ENCODE measurements at regions not wholly inside any gene's neighbourhood (a gene's known extent, or its start where the extent isn't known, plus 50 kb on each side); places are given as distances from the start of the nearest gene placed in this dataset.
"Not testable (repeated sequence)": the region's sequence is repeated elsewhere in the genome, so short reads cannot be mapped to it uniquely, and the experiment has no call there.

- peaks cover 2% of the 10 kb centered on the region for H3K4me1 Mint-ChIP-seq (ENCODE audit: low read depth)
- no peak overlapping the region for H3K4me3 Mint-ChIP-seq
- H3K9me3 Mint-ChIP-seq: no peaks in the 10 kb centered on the region
- H3K27me3 Mint-ChIP-seq (ENCODE audit: low read depth): peaks cover 46% of the 10 kb centered on the region
- no peak overlapping the region for H3K27ac Mint-ChIP-seq
- H3K36me3 Mint-ChIP-seq (ENCODE audit: low read depth): no peaks in the 10 kb centered on the region
These were observed 426.4 kb downstream of the TMEM121 start for GRCh38 chr14:105952826-105953225.

- not testable (repeated sequence) for H3K4me3 Mint-ChIP-seq; H3K4me1 Mint-ChIP-seq (ENCODE audit: low read depth); H3K27ac Mint-ChIP-seq; H3K9me3 Mint-ChIP-seq; H3K36me3 Mint-ChIP-seq (ENCODE audit: low read depth)
- peaks cover 55% of the 10 kb centered on the region for H3K27me3 Mint-ChIP-seq (ENCODE audit: low read depth)
These were observed 435.2 kb downstream of the TMEM121 start for GRCh38 chr14:105961625-105962024.

- Mint-ChIP-seq H3K4me3 (no peak overlapping the region), H3K9me3 (peaks cover 9% of the 10 kb centered on the region), H3K4me1 (ENCODE audit: low read depth) (peaks cover 4% of the 10 kb centered on the region), H3K27me3 (ENCODE audit: low read depth) (peaks cover 52% of the 10 kb centered on the region), H3K36me3 (ENCODE audit: low read depth) (peaks cover 2% of the 10 kb centered on the region), H3K27ac (no peak overlapping the region)
These were observed 436.1 kb downstream of the TMEM121 start for GRCh38 chr14:105962532-105962931.

- Mint-ChIP-seq H3K27me3 (ENCODE audit: low read depth) (peaks cover 9% of the 10 kb centered on the region), H3K9me3 (no peaks in the 10 kb centered on the region), H3K36me3 (ENCODE audit: low read depth) (no peaks in the 10 kb centered on the region), H3K4me3 (no peak overlapping the region), H3K4me1 (ENCODE audit: low read depth) (peaks cover 5% of the 10 kb centered on the region), H3K27ac (no peak overlapping the region)
These were observed 441.9 kb downstream of the TMEM121 start for GRCh38 chr14:105968291-105968690.

- H3K27me3 Mint-ChIP-seq (ENCODE audit: low read depth); H3K4me3 Mint-ChIP-seq; H3K9me3 Mint-ChIP-seq; H3K36me3 Mint-ChIP-seq (ENCODE audit: low read depth); H3K4me1 Mint-ChIP-seq (ENCODE audit: low read depth); H3K27ac Mint-ChIP-seq: not testable (repeated sequence)
These were observed 442.6 kb downstream of the TMEM121 start for GRCh38 chr14:105969026-105969425.

GRCh38 chr14:105970821-105971220 is 444.4 kb downstream of the TMEM121 start:
- peaks cover 14% of the 10 kb centered on the region for H3K27me3 Mint-ChIP-seq (ENCODE audit: low read depth)
- H3K9me3 Mint-ChIP-seq; H3K4me3 Mint-ChIP-seq; H3K27ac Mint-ChIP-seq; H3K4me1 Mint-ChIP-seq (ENCODE audit: low read depth); H3K36me3 Mint-ChIP-seq (ENCODE audit: low read depth): not testable (repeated sequence)

GRCh38 chr14:105971593-105972500 is 445.5 kb downstream of the TMEM121 start:
- no peaks in the 10 kb centered on the region for H3K36me3 Mint-ChIP-seq (ENCODE audit: low read depth)
- no peak overlapping the region for H3K27ac Mint-ChIP-seq
- peaks cover 18% of the 10 kb centered on the region for H3K27me3 Mint-ChIP-seq (ENCODE audit: low read depth)
- no peaks in the 10 kb centered on the region for H3K9me3 Mint-ChIP-seq
- no peak overlapping the region for H3K4me3 Mint-ChIP-seq
- H3K4me1 Mint-ChIP-seq (ENCODE audit: low read depth): peaks cover 5% of the 10 kb centered on the region

- peaks cover 13% of the 10 kb centered on the region for H3K27me3 Mint-ChIP-seq (ENCODE audit: low read depth)
- no peak overlapping the region for H3K4me3 Mint-ChIP-seq
- no peak overlapping the region for H3K27ac Mint-ChIP-seq
- H3K9me3 Mint-ChIP-seq: no peaks in the 10 kb centered on the region
- H3K36me3 Mint-ChIP-seq (ENCODE audit: low read depth): no peaks in the 10 kb centered on the region
- H3K4me1 Mint-ChIP-seq (ENCODE audit: low read depth): peaks cover under 1% of the 10 kb centered on the region
These were observed 448.5 kb downstream of the TMEM121 start for GRCh38 chr14:105974902-105975301.

- no peaks in the 10 kb centered on the region for H3K36me3 Mint-ChIP-seq (ENCODE audit: low read depth)
- no peak overlapping the region for H3K4me3 Mint-ChIP-seq
- peaks cover 17% of the 10 kb centered on the region for H3K27me3 Mint-ChIP-seq (ENCODE audit: low read depth)
- H3K27ac Mint-ChIP-seq: no peak overlapping the region
- H3K9me3 Mint-ChIP-seq: no peaks in the 10 kb centered on the region
- H3K4me1 Mint-ChIP-seq (ENCODE audit: low read depth): peaks cover 28% of the 10 kb centered on the region
These were observed 452.4 kb downstream of the TMEM121 start for GRCh38 chr14:105978618-105979295.

- peaks cover 12% of the 10 kb centered on the region for H3K27me3 Mint-ChIP-seq (ENCODE audit: low read depth)
- no peaks in the 10 kb centered on the region for H3K9me3 Mint-ChIP-seq
- H3K4me3 Mint-ChIP-seq: no peak overlapping the region
- H3K4me1 Mint-ChIP-seq (ENCODE audit: low read depth): peaks cover 28% of the 10 kb centered on the region
- no peak overlapping the region for H3K27ac Mint-ChIP-seq
- H3K36me3 Mint-ChIP-seq (ENCODE audit: low read depth): no peaks in the 10 kb centered on the region
These were observed 453.1 kb downstream of the TMEM121 start for GRCh38 chr14:105979446-105979845.

- Mint-ChIP-seq H3K9me3 (no peaks in the 10 kb centered on the region), H3K27ac (no peak overlapping the region), H3K4me3 (no peak overlapping the region), H3K4me1 (ENCODE audit: low read depth) (peaks cover 32% of the 10 kb centered on the region), H3K36me3 (ENCODE audit: low read depth) (no peaks in the 10 kb centered on the region), H3K27me3 (ENCODE audit: low read depth) (peaks cover 8% of the 10 kb centered on the region)
These were observed 453.8 kb downstream of the TMEM121 start for GRCh38 chr14:105980224-105980623.

- H3K4me1 Mint-ChIP-seq (ENCODE audit: low read depth): peaks cover 38% of the 10 kb centered on the region
- not testable (repeated sequence) for H3K4me3 Mint-ChIP-seq; H3K9me3 Mint-ChIP-seq; H3K27ac Mint-ChIP-seq; H3K36me3 Mint-ChIP-seq (ENCODE audit: low read depth); H3K27me3 Mint-ChIP-seq (ENCODE audit: low read depth)
These were observed 455.3 kb downstream of the TMEM121 start for GRCh38 chr14:105981517-105982302.

GRCh38 chr14:105982664-105983063 is 456.3 kb downstream of the TMEM121 start:
- Mint-ChIP-seq H3K4me1 (ENCODE audit: low read depth) (peaks cover 48% of the 10 kb centered on the region), H3K9me3 (no peaks in the 10 kb centered on the region), H3K36me3 (ENCODE audit: low read depth) (no peaks in the 10 kb centered on the region), H3K4me3 (no peak overlapping the region), H3K27ac (no peak overlapping the region), H3K27me3 (ENCODE audit: low read depth) (peaks cover 4% of the 10 kb centered on the region)

- Mint-ChIP-seq H3K36me3 (ENCODE audit: low read depth) (no peaks in the 10 kb centered on the region), H3K27me3 (ENCODE audit: low read depth) (no peaks in the 10 kb centered on the region), H3K4me1 (ENCODE audit: low read depth) (peaks cover 60% of the 10 kb centered on the region), H3K27ac (peak overlapping the region; percentile 81), H3K9me3 (no peaks in the 10 kb centered on the region), H3K4me3 (peak overlapping the region; percentile 50)
These were observed 460.5 kb downstream of the TMEM121 start for GRCh38 chr14:105986894-105987284.
